ENCODE measurements at regions not wholly inside any gene's neighbourhood (a gene's known extent, or its start where the extent isn't known, plus 50 kb on each side); places are given as distances from the start of the nearest gene placed in this dataset.

DNA sequence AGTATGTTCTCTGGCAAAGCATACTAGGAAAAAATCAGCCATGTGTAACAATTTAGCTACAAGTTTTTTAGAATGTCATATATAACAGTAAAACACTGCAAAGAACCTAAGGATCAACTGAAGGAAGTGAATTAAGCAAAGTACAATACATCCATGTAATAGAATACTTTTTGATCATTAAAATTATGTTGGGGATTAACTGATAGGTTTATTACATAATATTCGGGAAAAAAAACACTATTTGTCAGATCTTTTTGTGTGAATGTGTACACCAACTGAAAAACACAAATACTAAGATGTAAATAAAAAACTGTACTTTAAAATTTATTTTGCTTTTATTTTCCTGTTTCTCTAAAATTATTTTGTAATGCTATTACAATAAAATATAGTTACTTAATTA is 185.5 kb upstream of the DYNLRB2 start:
- no peak for DNase-seq

DNA sequence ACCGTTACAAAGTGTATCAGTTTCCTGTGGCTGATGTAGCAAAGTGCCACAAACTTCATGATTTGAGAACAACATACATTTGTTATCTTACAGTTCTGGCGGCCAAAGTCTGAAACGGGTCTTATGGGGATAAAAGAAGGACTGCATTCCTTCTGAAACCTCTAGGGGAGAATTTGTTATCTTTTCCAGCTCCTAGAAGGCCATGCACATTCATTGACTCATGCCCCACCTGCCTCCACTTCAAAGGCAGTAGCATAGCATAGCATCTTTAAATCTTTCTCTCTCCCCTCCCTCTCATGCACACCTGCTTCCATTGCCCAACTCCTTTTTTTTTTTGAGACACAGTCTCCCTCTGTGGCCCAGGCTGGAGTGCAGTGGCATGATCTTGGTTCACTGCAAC is 190.7 kb upstream of the DYNLRB2 start:
- DNase-seq = no peak

DNA sequence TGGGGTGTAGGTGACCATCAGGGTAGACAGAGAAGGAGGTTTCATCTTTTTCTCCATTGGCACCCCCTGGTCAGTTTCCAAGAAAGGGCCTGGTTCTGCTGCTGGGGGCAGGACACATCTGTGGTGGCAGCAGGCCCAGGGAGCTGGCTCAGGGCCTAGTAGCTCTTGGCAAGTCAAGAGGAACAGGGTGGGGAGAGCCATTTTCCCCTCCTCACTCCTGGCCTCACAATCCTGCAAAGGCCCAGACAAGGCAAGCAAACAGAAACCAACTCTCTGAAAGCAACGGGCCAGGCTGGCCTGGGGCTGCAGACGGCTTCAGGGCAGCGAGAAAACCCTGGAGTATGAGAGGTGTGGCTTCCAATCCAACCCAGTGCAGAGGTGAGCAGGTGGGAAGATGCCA is 192.9 kb upstream of the DYNLRB2 start:
- DNase-seq = no peak

DNA sequence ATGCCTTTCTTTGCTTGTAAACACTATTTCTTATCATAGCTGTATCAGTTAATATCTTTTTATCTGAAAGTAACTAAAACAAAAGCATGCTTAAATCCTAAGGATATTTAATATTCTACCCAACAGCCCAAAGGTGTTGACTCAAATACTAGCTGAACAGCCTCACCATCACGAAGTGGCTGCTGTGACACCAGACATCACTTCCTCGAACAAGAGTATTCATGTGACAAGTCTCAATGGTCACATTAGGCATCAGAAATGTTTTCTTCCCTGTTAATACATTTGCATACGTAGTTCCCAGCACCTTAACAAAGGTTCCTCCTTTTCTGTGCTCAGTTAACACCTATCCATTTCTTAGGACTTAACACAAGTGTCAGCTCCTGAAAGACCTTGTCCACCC is 193.8 kb upstream of the DYNLRB2 start:
- no peak for DNase-seq

DNA sequence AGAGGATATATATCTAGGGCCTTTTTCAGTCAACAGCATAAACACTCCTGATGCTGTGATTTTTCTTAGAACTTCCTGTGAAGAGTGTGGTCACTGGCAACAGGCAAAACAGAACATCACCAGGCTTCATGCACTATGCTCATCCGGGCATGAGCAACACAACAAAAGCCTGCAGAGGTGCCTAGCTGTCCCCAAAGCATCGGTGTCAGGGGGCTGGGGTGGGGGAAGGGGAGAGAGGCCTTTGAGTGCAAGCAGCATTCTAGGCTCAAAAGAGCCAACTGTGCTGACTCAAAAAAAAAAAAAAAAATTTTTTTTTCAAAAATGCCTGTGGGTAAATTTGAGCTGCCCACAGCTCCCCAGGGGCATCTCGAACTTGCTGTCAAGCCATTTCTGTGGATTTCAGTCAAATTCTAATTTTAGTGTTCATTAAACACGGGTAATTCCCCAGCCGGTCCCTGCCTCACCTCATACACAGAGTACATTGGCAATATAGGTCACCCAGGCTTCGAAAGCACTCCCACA is 194.6 kb upstream of the DYNLRB2 start:
- no peak for DNase-seq

DNA sequence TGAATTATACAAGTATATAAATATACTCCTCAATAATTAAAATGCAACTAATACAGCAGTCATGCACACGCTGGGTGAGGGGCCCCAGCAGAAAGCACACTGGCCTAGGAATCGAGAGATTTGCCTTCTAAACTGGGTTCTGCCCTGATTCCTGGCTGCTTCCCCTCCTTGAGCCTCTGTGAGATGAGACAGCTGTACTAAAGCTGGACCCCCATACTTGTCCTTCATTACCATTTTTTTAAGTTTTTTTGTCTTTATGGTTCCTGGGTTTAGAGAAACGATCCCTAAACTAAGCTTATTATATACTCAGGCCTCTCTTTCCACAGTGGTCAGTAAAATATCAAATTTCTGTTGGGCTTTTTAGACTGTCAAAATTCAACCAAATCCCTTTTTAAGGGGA is 195.1 kb upstream of the DYNLRB2 start:
- no peak for DNase-seq

DNA sequence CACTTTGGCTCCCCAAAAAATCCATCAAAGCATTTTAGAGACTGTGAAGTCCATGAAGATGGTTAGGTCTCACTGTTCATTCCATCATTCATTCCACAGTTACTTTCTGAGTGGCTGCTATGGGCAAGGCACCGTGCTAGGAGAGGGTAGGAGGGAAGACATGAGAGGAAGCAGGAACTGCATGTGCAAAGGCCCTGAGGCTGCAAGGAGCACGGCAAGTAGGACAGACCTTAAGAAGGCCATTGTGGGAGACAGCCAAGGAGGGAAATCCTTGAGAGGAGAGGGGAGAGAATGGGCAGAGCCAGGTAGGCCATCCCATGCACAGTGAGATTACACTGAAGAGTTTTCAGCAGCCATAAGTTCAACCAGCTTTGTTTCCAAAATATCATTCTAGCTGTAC is 196.2 kb upstream of the DYNLRB2 start:
- DNase-seq = no peak

DNA sequence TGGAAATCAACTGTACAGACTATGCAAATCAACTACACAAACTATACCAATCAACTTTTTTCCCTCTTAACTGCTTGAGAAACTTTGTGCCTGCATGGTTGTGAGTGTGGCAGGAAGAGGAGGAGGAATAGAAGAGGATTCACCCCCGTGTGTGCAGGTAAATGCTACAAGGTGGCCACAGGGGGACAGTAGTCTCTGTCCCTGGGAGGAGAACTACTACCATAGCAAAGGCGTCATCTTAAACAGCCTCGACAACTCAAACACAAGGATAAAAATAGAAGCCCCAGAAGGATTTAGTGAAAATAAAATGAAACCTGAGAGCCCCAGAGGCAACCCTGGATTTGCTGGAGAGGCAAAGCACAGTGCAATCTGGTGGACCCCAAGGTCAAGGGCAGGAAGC is 199.5 kb upstream of the DYNLRB2 start:
- DNase-seq = no peak

DNA sequence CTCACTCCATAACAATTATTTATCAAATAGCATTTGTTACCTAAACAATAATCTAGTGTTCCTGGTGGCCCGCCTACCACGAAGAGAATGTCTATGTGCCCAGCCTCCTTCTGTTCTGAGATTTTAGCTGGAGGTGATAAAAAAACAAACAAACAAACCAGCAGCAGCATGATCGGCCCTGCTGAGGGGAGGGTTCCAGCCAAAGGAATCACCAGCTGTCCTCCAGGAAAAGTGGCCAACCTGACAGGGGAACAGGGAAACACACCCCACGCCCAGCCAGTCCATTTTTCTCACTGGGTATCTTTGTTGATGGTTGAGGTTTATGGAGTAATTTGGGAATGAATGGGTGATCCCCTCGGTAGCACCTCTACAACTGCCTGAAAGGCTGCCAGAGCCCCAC is 203.0 kb upstream of the DYNLRB2 start:
- no peak for DNase-seq

DNA sequence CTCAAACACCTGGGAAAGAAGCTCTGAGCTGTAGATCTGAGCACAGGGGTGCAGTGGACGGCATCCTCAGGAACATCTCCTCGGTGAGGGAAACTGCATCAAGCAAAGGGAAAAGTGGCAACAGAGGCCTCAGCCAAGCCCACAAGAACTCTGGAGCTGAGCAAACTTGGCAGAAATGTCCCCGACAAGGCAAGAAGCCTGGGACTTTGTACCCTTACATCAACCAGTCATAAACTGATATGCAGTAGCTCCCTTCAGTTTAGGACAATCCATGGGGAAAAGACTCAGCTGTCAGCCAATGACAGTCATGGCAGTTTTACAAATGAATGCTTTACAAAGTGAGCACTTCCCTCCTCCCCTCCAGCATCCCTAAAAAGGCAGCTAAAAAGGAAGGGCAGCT is 210.0 kb upstream of the DYNLRB2 start:
- DNase-seq = no peak

DNA sequence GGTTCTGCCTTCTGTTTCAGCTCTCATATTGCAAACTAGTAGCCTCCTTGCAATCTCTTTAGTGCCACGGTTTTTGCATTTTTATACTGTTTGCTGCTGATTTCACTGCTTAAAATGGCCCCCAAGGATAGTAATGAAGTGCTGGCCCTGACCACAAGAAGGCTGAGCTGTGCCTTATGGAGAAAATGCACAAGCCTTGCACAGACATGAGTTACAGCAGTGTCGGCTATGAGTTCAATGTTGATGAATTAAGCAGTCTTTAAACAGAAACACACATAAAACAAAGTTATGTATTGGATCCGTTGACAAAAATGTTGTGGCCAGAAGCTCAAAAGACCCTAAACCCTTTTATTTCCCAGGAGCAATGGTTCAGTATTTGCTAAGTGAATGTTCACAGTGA is 210.6 kb upstream of the DYNLRB2 start:
- DNase-seq = no peak

DNA sequence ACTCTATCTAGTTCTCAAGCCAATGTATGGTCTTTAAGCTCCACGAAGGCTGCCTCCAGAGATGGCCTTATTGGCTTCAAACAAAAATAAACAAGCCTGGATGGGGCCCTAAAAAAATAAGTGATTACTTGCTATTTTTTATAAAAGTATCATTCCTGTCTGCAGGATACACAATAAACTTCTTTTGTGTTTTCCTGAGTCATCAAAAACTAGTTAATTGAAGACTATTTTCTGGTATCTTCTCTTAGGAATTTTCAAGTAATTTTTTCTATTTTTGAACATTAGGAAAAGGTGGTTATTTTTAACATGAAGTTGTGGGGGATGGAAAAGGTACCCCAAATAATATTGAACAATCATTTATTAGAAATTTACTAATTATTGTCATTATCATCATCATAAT is 213.1 kb upstream of the DYNLRB2 start:
- DNase-seq = no peak

DNA sequence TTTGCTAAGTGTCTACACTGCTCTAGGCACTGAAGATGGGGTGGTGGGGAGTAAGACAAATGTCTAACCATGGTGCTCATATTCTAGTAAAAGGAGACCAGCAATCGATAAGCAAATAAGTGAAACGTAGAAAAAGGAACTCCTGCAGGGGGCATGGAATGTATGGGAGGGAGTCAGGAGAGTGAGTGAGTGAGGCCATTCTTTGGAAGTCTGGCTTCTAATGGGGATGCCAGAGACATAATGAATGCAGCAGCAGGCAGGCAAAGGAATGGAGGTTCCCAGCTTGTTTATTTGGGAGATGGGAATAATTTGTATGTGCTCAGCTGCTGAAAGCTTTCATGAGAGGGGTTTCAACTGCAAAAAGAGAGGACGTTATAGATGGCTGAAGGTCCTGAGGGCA is 216.4 kb upstream of the DYNLRB2 start:
- DNase-seq = no peak

DNA sequence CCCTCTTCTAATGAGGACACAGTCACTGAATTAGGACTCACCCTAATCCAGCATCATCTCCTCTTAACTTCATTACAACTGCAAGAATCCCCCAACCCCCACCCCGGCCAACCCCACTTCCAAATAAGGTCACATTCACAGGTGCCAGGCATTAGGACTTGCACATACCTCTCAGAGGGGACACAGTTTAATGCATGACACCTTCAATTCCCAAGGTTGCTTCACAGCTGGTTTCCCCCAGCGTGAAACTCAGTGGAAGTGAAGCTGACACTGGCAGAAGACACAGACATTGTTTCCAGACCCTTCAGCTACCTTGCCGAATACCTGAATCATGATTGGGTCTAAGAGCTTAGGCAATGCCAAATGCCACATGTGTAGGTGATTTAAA is 217.0 kb upstream of the DYNLRB2 start:
- DNase-seq = no peak

DNA sequence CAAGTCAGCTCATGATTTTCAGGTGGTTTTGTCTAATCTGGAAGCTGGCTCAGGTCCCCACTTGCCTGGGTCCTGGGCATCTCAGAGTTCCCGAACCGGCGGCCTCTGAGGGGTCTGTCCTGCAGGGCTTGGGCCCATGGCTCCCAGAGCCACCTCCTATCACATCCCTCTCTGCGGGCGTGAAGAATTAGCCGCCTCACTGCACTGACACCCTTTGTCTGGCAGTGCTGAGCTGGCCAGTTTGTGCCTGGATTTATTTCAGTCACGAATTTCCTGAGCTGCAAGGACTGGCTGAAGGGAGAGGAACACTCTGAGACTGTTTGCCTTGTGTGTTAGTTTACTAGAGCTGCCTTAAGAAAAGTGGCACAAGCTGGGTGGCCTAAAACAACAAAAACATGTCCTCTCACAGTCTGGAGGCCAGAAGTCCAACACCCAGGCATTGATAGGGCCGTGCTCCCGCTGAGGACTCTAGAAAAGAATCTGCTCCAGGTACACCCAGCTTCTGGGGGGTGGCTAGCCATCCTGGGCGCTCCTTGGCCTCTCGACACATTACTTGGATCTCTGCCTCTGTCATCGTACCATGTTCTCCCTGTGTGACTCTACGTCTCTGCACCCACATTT is 217.5 kb upstream of the DYNLRB2 start:
- DNase-seq = no peak

DNA sequence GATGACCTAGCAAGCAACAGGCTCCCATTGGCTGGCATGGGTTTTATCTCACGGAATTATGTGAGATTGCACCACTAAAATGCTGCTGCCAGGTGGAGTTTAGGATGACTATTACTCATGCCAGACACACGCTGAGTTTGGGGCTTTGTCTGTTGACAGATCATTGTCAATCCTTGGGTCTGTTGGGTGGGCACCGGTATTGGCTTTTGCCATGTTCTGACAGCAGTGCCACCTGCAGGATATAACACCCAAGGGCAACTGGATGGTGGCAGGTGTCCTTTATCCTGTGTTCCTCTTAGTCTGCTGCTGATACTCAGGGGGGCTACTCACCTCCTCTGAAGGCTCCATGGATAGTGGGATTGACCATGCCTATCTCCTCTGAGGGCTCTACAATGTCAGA is 221.6 kb upstream of the DYNLRB2 start:
- no peak for DNase-seq

DNA sequence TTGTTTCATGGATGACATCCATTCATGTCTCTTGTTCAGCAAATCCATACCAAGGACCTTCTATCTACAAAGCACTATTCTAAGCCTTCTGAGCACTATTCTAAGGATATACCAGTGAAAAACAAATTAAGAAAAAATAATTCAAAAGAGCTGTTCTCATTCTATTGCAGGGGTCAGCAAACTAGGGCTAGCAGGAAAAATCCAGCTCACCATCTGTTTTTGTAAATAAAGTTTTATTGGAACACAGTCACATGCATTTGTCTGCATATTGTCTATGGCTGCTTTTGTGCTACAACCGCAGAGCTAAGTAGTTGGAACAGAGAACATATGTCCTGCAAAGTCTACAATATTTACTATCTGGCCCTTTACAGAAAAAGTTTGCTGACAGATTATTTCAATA is 222.7 kb upstream of the DYNLRB2 start:
- DNase-seq = no peak

DNA sequence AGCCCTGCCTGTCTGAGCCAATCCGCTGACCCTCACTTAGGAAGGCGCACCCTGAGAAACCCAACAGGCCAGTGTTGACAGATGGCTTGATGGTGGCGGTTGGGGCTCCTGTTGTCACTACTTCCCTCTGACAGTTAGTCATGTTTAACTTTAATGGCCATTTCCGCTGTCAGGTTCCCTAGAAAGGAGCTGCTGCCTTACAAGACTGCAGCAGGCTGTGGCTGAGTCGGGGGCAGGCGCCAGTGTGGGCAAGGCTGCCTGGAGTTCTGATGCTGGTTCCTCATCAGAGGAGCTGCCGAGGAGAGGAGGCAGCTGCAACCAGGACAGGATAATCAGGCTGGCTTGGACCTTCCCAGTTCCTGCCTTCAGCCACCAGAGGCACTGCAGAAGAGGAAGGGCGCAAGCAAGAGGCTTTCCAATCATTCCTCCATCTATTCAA is 223.2 kb upstream of the DYNLRB2 start:
- DNase-seq = no peak

DNA sequence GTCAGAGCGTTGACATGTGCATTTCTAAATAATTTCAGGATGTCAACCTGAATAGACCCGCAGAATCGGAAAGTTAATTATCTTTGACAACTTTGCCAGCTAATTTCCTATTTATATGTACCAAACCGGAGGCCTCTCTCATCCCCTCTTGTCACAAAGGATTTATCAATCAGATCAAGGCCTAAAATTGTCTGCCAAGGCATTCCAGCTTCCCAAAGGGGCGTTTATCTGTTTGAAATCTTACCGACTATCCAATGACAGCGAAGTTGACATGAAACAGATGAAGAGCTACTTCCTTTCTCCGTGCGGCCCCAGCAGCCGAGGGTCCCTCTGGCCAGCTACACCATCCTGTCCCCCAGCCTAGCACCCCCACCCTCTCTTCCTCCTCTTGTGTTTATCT is 223.7 kb upstream of the DYNLRB2 start:
- DNase-seq = no peak

DNA sequence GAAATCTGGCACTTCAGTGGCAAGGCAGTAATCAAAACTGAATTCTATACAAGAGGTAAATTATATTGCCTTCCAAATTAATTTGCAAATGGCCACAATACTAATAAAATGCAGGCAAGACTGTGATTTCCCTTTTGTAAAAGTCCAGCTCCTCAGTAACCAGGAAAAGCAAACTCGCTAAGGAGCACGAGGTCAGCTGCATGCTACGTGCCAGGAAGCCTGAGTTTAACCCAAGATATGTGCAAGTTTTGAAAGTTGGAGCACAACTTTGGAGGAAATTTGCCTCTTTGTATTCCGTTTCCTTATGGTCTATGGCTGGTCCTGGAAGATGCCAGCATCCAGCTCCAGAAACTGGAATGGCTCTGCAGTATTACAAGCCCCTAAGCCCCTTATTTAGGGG is 226.8 kb upstream of the DYNLRB2 start:
- DNase-seq = no peak

DNA sequence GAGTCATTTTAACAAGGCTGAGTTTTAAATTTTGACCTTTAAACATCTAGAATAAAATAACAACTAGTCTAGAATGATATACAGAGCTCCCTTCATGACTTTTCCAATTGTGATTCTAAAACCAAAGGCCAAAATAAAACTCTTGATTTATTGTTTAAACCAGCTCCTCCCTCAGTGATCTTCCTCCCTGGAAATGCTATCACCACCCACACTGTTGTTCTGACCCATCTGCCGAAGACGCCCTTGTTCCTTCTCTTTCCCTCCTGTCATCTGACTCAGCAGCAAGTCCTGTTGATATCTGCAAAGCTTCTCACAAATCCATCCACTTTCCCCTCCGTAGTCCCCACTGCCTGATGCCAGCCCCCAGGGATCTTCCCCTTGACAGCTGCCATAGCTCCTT is 231.6 kb upstream of the DYNLRB2 start:
- DNase-seq = no peak

DNA sequence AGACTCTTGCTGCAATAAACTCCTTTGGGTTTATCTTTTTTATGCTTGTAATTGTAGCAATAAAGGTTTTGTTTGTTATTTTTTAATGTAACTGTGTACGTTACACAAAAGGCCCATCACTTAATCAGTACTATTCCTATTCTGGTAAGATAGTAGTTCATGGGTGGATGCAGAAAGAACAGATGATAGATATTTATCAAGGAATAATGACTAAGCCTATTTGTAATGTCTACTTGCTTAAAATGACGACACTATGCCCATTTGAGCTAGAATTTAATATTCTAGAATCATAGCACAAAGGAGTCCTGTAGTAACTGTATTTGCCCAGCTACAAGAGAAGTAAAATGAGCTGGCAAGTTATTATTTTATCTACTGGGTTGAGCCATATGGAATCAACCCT is 235.4 kb upstream of the DYNLRB2 start:
- DNase-seq = no peak

DNA sequence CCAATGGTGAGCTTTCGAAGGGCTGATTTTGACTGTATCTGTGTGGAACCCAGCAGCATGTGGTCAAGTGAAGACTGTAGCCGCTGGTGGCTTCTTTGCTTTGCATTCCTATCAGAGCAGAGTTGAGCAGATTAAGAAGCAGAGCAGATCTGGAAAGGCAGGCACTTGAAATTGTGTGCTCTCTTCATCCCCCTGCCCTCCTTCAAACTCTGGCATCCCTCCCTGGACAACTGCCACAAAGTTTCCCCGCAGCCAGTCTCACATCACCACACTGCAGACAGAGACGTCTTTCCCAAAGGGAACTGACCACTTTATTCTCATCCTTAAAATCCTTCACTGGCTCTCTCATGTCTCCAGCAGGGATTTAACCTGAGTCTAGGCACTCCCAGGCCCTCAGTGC is 237.1 kb upstream of the DYNLRB2 start:
- DNase-seq = no peak

DNA sequence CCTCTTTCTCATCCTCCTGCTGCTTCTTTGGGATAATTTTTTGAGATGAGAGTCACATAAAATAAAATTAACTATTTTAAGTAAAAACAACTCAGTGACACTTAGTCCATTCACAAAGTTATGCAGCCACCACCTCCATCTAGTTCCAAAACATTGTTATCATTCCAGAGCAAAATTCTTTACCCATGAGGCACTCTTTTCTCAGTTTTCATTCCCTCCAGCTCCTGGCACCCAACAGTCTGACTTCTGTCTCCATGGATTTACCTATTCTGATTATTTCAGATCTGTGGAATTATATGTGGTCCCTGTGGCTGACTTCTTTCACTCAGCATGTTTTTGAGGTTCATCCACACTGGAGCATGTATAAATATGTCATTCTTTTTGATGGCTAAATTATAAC is 239.9 kb upstream of the DYNLRB2 start:
- no peak for DNase-seq

DNA sequence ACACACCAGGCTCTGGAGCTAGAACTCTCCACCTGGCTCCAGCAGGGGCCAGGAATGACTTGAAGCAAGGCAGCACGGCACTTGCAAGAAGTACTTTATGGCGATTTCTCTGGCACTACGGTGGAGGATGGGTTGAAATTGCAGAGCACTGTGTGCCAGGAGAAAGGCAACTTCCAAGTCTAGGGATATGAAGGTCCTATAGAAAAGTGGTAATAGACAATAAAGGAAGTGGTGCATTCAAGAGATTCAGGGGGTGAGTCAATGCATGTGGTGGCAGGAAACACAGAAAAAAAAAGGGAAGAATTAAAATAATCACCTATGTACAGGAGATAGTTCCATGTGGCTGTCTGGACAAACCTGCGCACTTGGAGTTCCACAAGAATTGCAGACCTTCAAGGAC is 240.3 kb upstream of the DYNLRB2 start:
- DNase-seq = no peak

DNA sequence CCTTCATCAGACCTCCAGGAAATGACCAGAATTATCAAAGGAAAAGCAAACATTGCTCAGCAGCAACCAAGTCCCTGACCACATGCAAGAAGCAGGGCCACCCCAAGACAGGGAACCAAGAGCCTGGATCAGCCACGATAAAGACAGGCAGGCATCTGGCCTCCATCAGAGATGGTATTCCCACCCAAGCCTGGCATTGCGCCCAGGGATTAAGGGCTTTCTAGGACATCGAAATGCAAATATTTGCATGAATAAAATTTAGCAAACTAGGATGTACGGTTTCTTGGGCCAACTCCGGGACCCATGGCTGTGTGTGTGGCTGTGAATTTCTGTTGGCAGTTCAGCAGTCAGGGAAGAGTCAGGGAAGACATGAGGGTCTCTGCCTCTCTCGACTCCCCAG is 241.4 kb upstream of the DYNLRB2 start:
- no peak for DNase-seq

All from CD4-positive, alpha-beta T cell treated with Interleukin-15 for 1 hour (primary cell).